Heart left ventricle (tissue), 13 donors: ENCODE measurements at regions not wholly inside any gene's neighbourhood (a gene's known extent, or its start where the extent isn't known, plus 50 kb on each side); places are given as distances from the start of the nearest gene placed in this dataset.

Source experiments
- CTCF ChIP-seq, 12 donors: fragments of 200-600 bp; sonication (generic) in 4 of 12; IDR thresholded peaks; one replicate each; pipeline versions ENCODE4 v1.5.0 to v1.8.0; 2018 to 2022; ENCODE audit warnings: antibody characterized with exemption in 12 of 12, mild to moderate bottlenecking in 5 of 12
- POLR2A ChIP-seq, 2 donors: fragments of 450-650 bp; IDR thresholded peaks; one replicate each; pipeline ENCODE4 v1.6.1; 2017; ENCODE audit warnings: antibody characterized with exemption in 2 of 2, mild to moderate bottlenecking in 2 of 2, moderate library complexity in 2 of 2
- donor health status: ischemic (EF 13 %, LVEDD 7.1; RV severe dilation, severe dysfunction).
- donor health status: DM: no; HTN: yes; CAD: no.
- donor health status: DM: no; HTN: no; CAD: no.
- donor health status: ischemic (EF 25% LVEDD 6.9; RV normal size, moderate dysfunction).
- donor health status: ischemic (EF 25% LVEDD 5.7; RV mildly dilated, moderate dysfunction).
- donor health status: ischemic (EF 35%, LVEDD 5.7; RV mildly dilated, moderate dysfunction).
- donor health status: nonischemic (EF 11% LVEDD 7.7; RV severe dilation, severe dysfunction).
- donor health status: DM: yes; HTN: yes; CAD: no.
- donor health status: PGD.
- donor health status: ischemic (EF 29% LVEDD 5.4; RV normal size, mild dysfunction).
- donor health status: nonischemic (EF 23%, LVEDD 6.1; RV moderate dilation, normal function).

GRCh38 chr12:93203361-93203760, 174.4 kb upstream of the NUDT4 start:
- TF ChIP-seq POLR2A (IDR thresholded peaks at IDR 0.05), result no peak
- no peak for TF ChIP-seq CTCF (IDR thresholded peaks at IDR 0.05)
